ENCODE measurements at regions not wholly inside any gene's neighbourhood (a gene's known extent, or its start where the extent isn't known, plus 50 kb on each side); places are given as distances from the start of the nearest gene placed in this dataset.

DNA sequence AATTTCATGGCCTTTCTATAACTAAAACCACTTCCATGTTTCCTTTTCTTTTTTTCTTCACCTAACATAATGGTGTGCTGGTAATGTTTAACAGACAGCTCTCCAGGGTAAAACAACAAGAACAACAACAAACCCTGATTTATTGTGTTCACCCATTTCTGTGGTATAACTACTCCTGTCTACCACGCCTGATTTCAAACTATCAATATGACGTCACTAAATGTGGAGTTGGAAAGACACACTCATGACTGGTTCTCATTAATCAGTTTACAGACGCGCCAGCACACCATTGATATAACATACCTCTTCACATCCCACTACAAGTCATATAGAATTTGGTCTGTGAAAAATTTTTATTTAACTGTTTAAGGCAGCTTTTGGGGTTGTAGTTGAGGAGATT is 142.9 kb downstream of the ARRDC3 start:
- no peak for DNase-seq

GRCh38 chr5:91235271-91235694 is 147.8 kb downstream of the ARRDC3 start:
- no peak for DNase-seq

GRCh38 chr5:91232523-91232922 is 150.6 kb downstream of the ARRDC3 start:
- DNase-seq, result no peak

DNA sequence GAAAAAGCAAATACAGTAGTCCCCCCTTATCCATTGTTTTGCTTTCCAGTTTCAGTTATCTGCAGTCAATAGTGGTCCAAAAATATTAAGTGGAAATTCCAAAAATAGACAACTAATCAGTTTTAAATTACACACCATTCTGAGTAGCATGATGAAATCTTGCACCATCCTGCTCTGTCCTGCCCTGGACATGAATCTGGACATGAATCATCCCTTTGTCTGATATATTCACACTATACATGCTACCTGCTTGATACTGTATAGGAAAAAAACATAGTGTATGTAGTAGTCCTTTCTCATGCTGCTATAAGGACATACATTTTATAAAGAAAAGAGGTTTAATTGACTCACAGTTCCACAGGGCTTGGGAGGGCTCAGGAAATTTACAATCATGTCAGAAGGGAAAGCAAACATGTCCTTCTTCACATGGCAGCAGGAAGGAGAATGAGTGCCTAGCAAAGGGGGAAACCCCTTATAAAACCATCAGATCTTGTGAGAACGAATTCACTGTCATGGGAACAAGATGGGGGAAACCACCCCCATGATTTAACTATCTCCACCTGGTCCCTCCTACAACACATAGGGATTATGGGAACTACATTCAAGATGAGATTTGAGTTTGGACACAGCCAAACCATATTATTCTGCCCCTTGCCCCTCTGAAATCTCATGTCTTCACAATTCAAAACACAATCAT is 153.9 kb downstream of the ARRDC3 start:
- no peak for DNase-seq

GRCh38 chr5:91228188-91228587 is 154.9 kb downstream of the ARRDC3 start:
- DNase-seq, result no peak

- no peak for DNase-seq
Observed at GRCh38 chr5:91225848-91226686, 157.1 kb downstream of the ARRDC3 start.

DNA sequence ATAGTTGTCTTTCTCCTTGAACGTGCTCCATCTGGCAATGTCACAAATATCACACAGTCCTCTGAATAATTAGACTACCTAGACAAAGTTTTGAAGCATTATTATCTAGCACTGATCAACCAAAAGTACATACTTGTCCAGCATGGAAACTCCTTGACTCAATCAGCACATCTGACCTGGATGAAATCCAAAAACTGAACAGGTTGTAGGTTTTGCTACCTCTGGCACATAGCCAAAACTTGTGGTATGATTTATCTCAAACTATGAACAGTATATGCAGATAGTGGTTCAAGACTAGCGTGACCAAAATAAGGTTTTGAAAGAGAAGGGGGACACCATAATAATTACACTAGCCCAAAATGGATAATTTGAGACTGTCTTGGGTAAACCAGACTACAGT is 158.1 kb downstream of the ARRDC3 start:
- DNase-seq, result no peak

GRCh38 chr5:91224456-91224855 is 158.7 kb downstream of the ARRDC3 start:
- DNase-seq, result no peak

GRCh38 chr5:91223886-91224285 is 159.2 kb downstream of the ARRDC3 start:
- DNase-seq, result no peak

DNA sequence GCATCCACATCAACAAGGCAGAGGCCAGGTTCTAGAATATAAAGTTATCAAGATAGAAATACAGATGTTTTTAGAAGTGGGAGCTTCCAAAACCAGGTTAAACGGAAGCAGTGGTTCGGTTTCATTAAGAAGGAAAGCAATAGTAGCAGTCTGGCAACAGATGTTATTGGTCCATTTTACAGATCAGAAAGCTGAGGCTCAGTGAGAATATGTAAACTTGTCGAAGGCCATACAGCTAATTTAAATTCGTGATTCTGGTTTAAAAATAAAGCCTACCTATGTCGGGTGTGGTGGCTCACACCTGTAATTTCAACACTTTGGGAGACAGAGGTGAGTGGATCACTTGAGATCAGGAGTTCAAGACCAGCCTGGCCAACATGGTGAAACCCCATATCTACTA is 160.6 kb downstream of the ARRDC3 start:
- no peak for DNase-seq

GRCh38 chr5:91221917-91222316 is 161.2 kb downstream of the ARRDC3 start:
- DNase-seq, result no peak

DNA sequence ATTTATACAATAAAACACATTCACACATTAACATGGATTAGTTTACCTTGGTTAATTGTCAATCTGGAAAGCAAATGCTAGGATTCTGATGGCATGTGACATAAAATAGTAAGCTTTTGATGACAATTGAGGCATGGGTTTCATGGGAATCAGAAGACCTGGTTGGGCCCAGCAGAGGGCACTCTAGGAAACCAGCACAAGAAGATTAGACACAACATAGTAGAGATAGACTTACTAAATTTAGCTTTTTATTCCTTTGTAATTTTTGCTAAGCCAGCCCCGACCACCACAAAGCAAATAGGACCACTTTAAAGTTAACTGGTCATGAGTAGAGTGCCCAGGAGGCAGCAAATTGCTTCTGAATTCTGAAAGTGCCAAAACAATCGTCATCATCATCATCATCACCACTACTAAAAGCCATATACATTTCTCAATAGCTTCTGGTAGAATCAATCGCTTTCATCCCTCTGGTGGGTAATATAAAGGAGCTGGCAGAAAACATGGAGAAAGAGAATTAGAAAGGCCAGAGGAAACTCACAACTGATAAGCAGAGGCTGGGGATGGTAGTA is 163.2 kb downstream of the ARRDC3 start:
- DNase-seq, result no peak

GRCh38 chr5:91219091-91219802 is 163.9 kb downstream of the ARRDC3 start:
- no peak for DNase-seq

DNA sequence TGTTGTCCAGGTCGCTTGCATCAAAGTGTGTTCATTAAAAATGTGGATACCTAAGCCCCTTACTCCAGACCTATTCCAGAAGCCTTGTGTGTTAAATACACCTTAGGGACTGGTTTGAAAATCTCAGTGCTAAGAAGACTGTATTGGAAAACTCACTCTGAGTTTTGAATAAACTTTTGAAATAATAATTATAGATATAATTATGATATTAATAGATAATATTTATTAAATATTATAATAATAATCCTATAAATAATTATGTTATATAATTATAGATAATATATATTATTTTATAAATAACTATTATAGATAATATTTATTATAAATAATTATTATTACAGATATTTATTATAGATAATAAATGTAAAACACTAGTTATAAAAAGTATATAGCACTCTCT is 165.3 kb downstream of the ARRDC3 start:
- DNase-seq, result no peak

DNA sequence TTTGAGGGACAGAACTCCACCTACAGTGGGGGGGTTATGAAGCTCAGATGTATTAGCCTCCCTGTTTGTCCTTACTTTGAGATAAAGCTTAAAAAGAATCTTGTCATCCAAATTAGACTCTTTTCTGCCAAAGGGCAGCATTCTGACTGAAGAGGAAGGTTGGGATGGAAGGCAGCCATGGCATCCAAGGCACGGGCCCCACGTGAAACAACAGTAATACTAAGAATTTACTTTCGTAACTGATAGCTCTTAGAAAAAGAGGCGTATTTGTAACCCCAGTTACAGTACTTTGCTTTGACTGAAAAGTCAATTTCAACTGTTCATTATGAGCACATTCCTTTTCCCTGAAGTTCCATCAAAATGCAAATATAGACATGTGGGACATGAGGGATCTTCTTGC is 168.5 kb downstream of the ARRDC3 start:
- no peak for DNase-seq

Measured in 8988T (cell line).